Activated T-helper 9 cell treated with anti-CD3 and anti-CD28 coated beads, Interleukin-2, amount 50 U/mL, for 16 hours (primary cell): ENCODE measurements at regions not wholly inside any gene's neighbourhood (a gene's known extent, or its start where the extent isn't known, plus 50 kb on each side); places are given as distances from the start of the nearest gene placed in this dataset.

ENCODE experiments used
- DNase-seq: peaks from one replicate; pipeline ENCODE4 v3.0.0-alpha.2; 2020; ENCODE audit warnings: low read depth

GRCh38 chr2:43171789-43172188 is 54.6 kb downstream of the ZFP36L2 start:
- DNase-seq = no peak

- DNase-seq = no peak
Measured at GRCh38 chr2:43170405-43171105, 55.9 kb downstream of the ZFP36L2 start.

GRCh38 chr2:43169987-43170386 is 56.4 kb downstream of the ZFP36L2 start:
- DNase-seq = peak; percentile 50

- no peak for DNase-seq
Measured at GRCh38 chr2:43169099-43169945, 57.1 kb downstream of the ZFP36L2 start.

GRCh38 chr2:43168016-43168369 is 58.4 kb downstream of the ZFP36L2 start:
- DNase-seq = no peak

GRCh38 chr2:43165378-43166069 is 60.9 kb downstream of the ZFP36L2 start:
- DNase-seq = no peak

- DNase-seq = no peak
Measured at GRCh38 chr2:43164686-43165085, 61.7 kb downstream of the ZFP36L2 start.

GRCh38 chr2:43163584-43164270 is 62.7 kb downstream of the ZFP36L2 start:
- no peak for DNase-seq

GRCh38 chr2:43162511-43162776 is 64.0 kb downstream of the ZFP36L2 start:
- no peak for DNase-seq

- DNase-seq = no peak
Measured at GRCh38 chr2:43161650-43162510, 64.5 kb downstream of the ZFP36L2 start.

- DNase-seq = no peak
Measured at GRCh38 chr2:43160778-43161177, 65.6 kb downstream of the ZFP36L2 start.

- DNase-seq = no peak
Measured at GRCh38 chr2:43159797-43160196, 66.6 kb downstream of the ZFP36L2 start.

- DNase-seq = peak; percentile 40
Measured at GRCh38 chr2:43158259-43158880, 68.0 kb downstream of the ZFP36L2 start.

- no peak for DNase-seq
Measured at GRCh38 chr2:43157506-43158246, 68.7 kb downstream of the ZFP36L2 start.

GRCh38 chr2:43155851-43156411 is 70.5 kb downstream of the ZFP36L2 start:
- DNase-seq = no peak

- DNase-seq = no peak
Measured at GRCh38 chr2:43154685-43155084, 71.7 kb downstream of the ZFP36L2 start.

- no peak for DNase-seq
Measured at GRCh38 chr2:43152741-43153647, 73.4 kb downstream of the ZFP36L2 start.

- no peak for DNase-seq
Measured at GRCh38 chr2:43152186-43152585, 74.2 kb downstream of the ZFP36L2 start.
